ENCODE measurements at regions not wholly inside any gene's neighbourhood (a gene's known extent, or its start where the extent isn't known, plus 50 kb on each side); places are given as distances from the start of the nearest gene placed in this dataset.
"Not testable (repeated sequence)": the region's sequence is repeated elsewhere in the genome, so short reads cannot be mapped to it uniquely, and the experiment has no call there.

DNA sequence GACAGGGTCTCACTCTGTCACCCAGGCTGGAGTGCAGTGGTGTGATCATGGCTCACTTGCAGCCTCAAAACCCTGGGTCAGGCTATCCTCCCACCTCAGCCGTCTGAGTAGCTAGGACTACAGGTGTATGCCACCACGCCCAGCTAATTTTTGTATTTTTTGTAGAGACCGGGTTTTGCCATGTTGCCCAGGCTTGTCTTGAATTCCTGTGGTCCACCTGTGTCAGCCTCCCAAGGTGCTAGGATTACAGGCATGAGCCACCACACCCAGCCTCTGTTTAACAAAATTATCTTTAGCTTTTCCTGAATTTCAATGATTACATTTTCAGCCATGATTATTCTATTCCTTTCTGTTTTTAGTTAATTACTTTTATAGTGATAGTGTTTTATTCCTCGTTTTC is 255.1 kb upstream of the MGAT5 start:
- in situ Hi-C loops (cut with MboI); ATAC-seq; H3K79me2 ChIP-seq (ENCODE audit: control insufficient read depth, insufficient read depth, low read length); DNase-seq (ENCODE audit: low read depth, low spot score); H3K27me3 ChIP-seq (replicated peaks in 1 of 2; ENCODE audit: control insufficient read depth in 2 of 2, insufficient read depth in 2 of 2, low read length in 1 of 2); RAD21 ChIA-PET (ENCODE audit: unreplicated experiment); H3K9me3 ChIP-seq (replicated peaks; ENCODE audit: control insufficient read depth, insufficient read depth, low read length); FAIRE-seq; H3K4me2 ChIP-seq (ENCODE audit: control insufficient read depth, insufficient read depth); H2AFZ ChIP-seq (ENCODE audit: control insufficient read depth, low read depth, low read length); BruUV-seq (replicated peaks); SMC1A ChIA-PET (ENCODE audit: uncharacterized antibody, unreplicated experiment); H3K36me3 ChIP-seq (ENCODE audit: control insufficient read depth in 2 of 2, insufficient read depth in 2 of 2, low read length in 1 of 2); H4K20me1 ChIP-seq (ENCODE audit: control insufficient read depth, insufficient read depth); H3K27ac ChIP-seq (ENCODE audit: control insufficient read depth, insufficient read depth); H3K4me1 ChIP-seq (ENCODE audit: control insufficient read depth, insufficient read depth, low read length); H3K4me3 ChIP-seq; POLR2A ChIA-PET; intact Hi-C loops (cut with micrococcal nuclease; ENCODE audit: unreplicated experiment); H3K9ac ChIP-seq (ENCODE audit: control insufficient read depth, insufficient read depth, low read length): not testable (repeated sequence)
- 60% methylated on average over 4 of the region's 4 CpGs for WGBS (ENCODE audit: insufficient coverage, insufficient replicate concordance, low lambda C conversion rate, missing lambda C conversion rate)
- CTCF ChIA-PET = interaction anchor here (0.5 kb wide), 1 partner anchor 170 kb away, joined by 3 read pairs; no protein-coding TSS in a partner anchor

DNA sequence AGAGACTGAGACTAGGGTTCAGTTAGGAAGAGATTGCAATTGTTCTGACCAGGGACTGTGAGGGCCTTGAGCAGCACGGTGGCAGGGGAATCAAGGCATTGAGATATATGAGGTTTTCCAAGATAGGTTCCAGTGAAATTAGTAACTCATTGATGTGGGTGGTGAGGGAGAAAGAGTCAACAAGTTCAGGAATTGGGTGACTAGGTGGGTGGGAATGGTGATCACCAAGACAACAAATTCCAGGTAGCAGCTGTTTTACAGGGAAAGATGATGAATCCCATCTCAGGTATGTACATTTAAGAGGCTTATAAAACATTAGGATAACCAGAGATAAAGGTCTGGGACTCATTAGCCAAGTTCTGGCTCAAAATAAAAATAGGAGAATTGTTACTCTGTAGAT is 251.5 kb upstream of the MGAT5 start:
- CTCF ChIA-PET = interaction anchor here (1.4 kb wide), 1 partner anchor 241 kb away, joined by 3 read pairs; no protein-coding TSS in a partner anchor
- H3K79me2 ChIP-seq (ENCODE audit: control insufficient read depth, insufficient read depth, low read length) = no peaks in the 10 kb centered on the region
- RAD21 ChIA-PET (ENCODE audit: unreplicated experiment) = no interaction called here
- intact Hi-C loops (cut with micrococcal nuclease; ENCODE audit: unreplicated experiment) (no loop called here), in situ Hi-C loops (cut with MboI) (no loop called here)
- no peaks in the 10 kb centered on the region for H3K27me3 ChIP-seq (replicated peaks in 1 of 2; ENCODE audit: control insufficient read depth in 2 of 2, insufficient read depth in 2 of 2, low read length in 1 of 2)
- BruUV-seq (replicated peaks) = no TSS peak
- no peak overlapping the region for H2AFZ ChIP-seq (ENCODE audit: control insufficient read depth, low read depth, low read length)
- SMC1A ChIA-PET (ENCODE audit: uncharacterized antibody, unreplicated experiment) = interaction anchor here (0.6 to 1.6 kb wide), 4 partner anchors 17 to 205 kb away, joined by 3 to 4 read pairs (median 3); no protein-coding TSS in a partner anchor
- no peak overlapping the region for H3K9ac ChIP-seq (ENCODE audit: control insufficient read depth, insufficient read depth, low read length)
- H3K27ac ChIP-seq (ENCODE audit: control insufficient read depth, insufficient read depth) = no peak overlapping the region
- no peaks in the 10 kb centered on the region for H3K9me3 ChIP-seq (replicated peaks; ENCODE audit: control insufficient read depth, insufficient read depth, low read length)
- H3K4me1 ChIP-seq (ENCODE audit: control insufficient read depth, insufficient read depth, low read length) = no peaks in the 10 kb centered on the region
- 40% methylated on average over 1 of the region's 1 CpG for WGBS (ENCODE audit: insufficient coverage, insufficient replicate concordance, low lambda C conversion rate, missing lambda C conversion rate)
- no peak for DNase-seq (ENCODE audit: low read depth, low spot score)
- H3K4me2 ChIP-seq (ENCODE audit: control insufficient read depth, insufficient read depth) = no peak overlapping the region
- POLR2A ChIA-PET = no interaction called here
- H4K20me1 ChIP-seq (ENCODE audit: control insufficient read depth, insufficient read depth) = no peaks in the 10 kb centered on the region
- no peaks in the 10 kb centered on the region for H3K36me3 ChIP-seq (ENCODE audit: control insufficient read depth in 2 of 2, insufficient read depth in 2 of 2, low read length in 1 of 2)
- no peak for ATAC-seq
- FAIRE-seq = no peak
- no peak overlapping the region for H3K4me3 ChIP-seq
- TF ChIP-seq, protein P1, sequence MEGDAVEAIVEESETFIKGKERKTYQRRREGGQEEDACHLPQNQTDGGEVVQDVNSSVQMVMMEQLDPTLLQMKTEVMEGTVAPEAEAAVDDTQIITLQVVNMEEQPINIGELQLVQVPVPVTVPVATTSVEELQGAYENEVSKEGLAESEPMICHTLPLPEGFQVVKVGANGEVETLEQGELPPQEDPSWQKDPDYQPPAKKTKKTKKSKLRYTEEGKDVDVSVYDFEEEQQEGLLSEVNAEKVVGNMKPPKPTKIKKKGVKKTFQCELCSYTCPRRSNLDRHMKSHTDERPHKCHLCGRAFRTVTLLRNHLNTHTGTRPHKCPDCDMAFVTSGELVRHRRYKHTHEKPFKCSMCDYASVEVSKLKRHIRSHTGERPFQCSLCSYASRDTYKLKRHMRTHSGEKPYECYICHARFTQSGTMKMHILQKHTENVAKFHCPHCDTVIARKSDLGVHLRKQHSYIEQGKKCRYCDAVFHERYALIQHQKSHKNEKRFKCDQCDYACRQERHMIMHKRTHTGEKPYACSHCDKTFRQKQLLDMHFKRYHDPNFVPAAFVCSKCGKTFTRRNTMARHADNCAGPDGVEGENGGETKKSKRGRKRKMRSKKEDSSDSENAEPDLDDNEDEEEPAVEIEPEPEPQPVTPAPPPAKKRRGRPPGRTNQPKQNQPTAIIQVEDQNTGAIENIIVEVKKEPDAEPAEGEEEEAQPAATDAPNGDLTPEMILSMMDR (IDR thresholded peaks at IDR 0.05 in 2 of 3, conservative IDR thresholded peaks at IDR 0.05 in 1 of 3; ENCODE audit: control insufficient read depth in 2 of 3, extremely low read depth in 1 of 3, insufficient read depth in 1 of 3, low read depth in 3 of 3, low read length in 3 of 3) = no peak
- TF ChIP-seq HDAC6 (IDR thresholded peaks at IDR 0.05; ENCODE audit: unreplicated experiment) (no peak), IKZF2 (IDR thresholded peaks at IDR 0.05) (no peak), ZNF207 (IDR thresholded peaks at IDR 0.05; ENCODE audit: borderline replicate concordance) (no peak), KAT2A (conservative IDR thresholded peaks at IDR 0.05; ENCODE audit: control insufficient read depth, low read depth, low read length) (no peak), GABPA (IDR thresholded peaks at IDR 0.05; ENCODE audit: low read depth) (no peak), YY1 (IDR thresholded peaks at IDR 0.05; ENCODE audit: low read depth, low read length) (no peak), CHD4 (IDR thresholded peaks at IDR 0.05) (no peak), NFIC (IDR thresholded peaks at IDR 0.05; ENCODE audit: low read depth, low read length) (no peak), BRCA1 (IDR thresholded peaks at IDR 0.05; ENCODE audit: low read depth, low read length) (no peak)
- TF ChIP-seq, protein P2, sequence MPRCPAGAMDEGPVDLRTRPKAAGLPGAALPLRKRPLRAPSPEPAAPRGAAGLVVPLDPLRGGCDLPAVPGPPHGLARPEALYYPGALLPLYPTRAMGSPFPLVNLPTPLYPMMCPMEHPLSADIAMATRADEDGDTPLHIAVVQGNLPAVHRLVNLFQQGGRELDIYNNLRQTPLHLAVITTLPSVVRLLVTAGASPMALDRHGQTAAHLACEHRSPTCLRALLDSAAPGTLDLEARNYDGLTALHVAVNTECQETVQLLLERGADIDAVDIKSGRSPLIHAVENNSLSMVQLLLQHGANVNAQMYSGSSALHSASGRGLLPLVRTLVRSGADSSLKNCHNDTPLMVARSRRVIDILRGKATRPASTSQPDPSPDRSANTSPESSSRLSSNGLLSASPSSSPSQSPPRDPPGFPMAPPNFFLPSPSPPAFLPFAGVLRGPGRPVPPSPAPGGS (IDR thresholded peaks at IDR 0.05; ENCODE audit: borderline replicate concordance, insufficient read depth, low read depth, low read length, poor library complexity, severe bottlenecking) = no peak
- TF ChIP-seq, protein P3, sequence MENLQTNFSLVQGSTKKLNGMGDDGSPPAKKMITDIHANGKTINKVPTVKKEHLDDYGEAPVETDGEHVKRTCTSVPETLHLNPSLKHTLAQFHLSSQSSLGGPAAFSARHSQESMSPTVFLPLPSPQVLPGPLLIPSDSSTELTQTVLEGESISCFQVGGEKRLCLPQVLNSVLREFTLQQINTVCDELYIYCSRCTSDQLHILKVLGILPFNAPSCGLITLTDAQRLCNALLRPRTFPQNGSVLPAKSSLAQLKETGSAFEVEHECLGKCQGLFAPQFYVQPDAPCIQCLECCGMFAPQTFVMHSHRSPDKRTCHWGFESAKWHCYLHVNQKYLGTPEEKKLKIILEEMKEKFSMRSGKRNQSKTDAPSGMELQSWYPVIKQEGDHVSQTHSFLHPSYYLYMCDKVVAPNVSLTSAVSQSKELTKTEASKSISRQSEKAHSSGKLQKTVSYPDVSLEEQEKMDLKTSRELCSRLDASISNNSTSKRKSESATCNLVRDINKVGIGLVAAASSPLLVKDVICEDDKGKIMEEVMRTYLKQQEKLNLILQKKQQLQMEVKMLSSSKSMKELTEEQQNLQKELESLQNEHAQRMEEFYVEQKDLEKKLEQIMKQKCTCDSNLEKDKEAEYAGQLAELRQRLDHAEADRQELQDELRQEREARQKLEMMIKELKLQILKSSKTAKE (IDR thresholded peaks at IDR 0.05; ENCODE audit: low read depth, poor library complexity, severe bottlenecking) = no peak

All from GM12878 (cell line).